RWPE2 (cell line): ENCODE measurements at regions not wholly inside any gene's neighbourhood (a gene's known extent, or its start where the extent isn't known, plus 50 kb on each side); places are given as distances from the start of the nearest gene placed in this dataset.

Experiments
- ATAC-seq: fragments of 200-7000 bp; cut with Tn5 transposase; 3 replicates; pipeline ENCODE4 v1.9.1; 2021; ENCODE audit warnings: low read depth
- DNase-seq: peaks from one replicate; pipeline ENCODE4 v3.0.0-alpha.2; 2020; ENCODE audit warnings: low spot score
- H3K27ac ChIP-seq: fragments of 450-650 bp; 2 replicates; pipeline ENCODE4 v1.5.1; 2017; ENCODE audit warnings: mild to moderate bottlenecking; ENCODE audit not compliant: poor library complexity, severe bottlenecking
- H3K27me3 ChIP-seq: fragments of 250-450 bp; sonication (Bioruptor Pico); 2 replicates; pipeline ENCODE4 v1.5.1; 2021; ENCODE audit warnings: mild to moderate bottlenecking, moderate library complexity; ENCODE audit not compliant: insufficient read depth, poor library complexity, severe bottlenecking
- H3K36me3 ChIP-seq: fragments of 250-450 bp; sonication (Bioruptor Pico); 2 replicates; pipeline ENCODE4 v1.5.1; 2020; ENCODE audit warnings: low read depth, mild to moderate bottlenecking, moderate library complexity
- H3K4me1 ChIP-seq: fragments of 250-450 bp; sonication (Bioruptor Pico); 2 replicates; pipeline ENCODE4 v1.5.1; 2021; ENCODE audit warnings: mild to moderate bottlenecking, moderate library complexity; ENCODE audit not compliant: insufficient read depth, poor library complexity, severe bottlenecking
- H3K4me3 ChIP-seq: fragments of 250-450 bp; sonication (Bioruptor Pico); 2 replicates; pipeline ENCODE4 v1.5.1; 2021; ENCODE audit warnings: mild to moderate bottlenecking, moderate library complexity; ENCODE audit not compliant: severe bottlenecking
- H3K9me3 ChIP-seq: fragments of 250-450 bp; sonication (Bioruptor Pico); 2 replicates; pipeline ENCODE4 v1.5.1; 2021; ENCODE audit warnings: mild to moderate bottlenecking, moderate library complexity; ENCODE audit not compliant: severe bottlenecking
- CTCF ChIP-seq: fragments of 450-650 bp; IDR thresholded peaks from one replicate; pipeline ENCODE4 v1.5.1; 2017; ENCODE audit warnings: mild to moderate bottlenecking, moderate library complexity; ENCODE audit not compliant: poor library complexity, severe bottlenecking

- Histone ChIP-seq H3K27ac (no peak overlapping the region), H3K36me3 (no peaks in the 10 kb centered on the region), H3K27me3 (peaks cover 25% of the 10 kb centered on the region), H3K4me3 (no peak overlapping the region), H3K4me1 (no peaks in the 10 kb centered on the region), H3K9me3 (no peaks in the 10 kb centered on the region)
- DNase-seq = no peak
- ATAC-seq = no peak
- TF ChIP-seq CTCF = no peak
Observed at GRCh38 chr18:75809151-75809925, 381.8 kb upstream of the SMIM21 start.

GRCh38 chr18:75805265-75805664 is 377.8 kb upstream of the SMIM21 start:
- no peak for ATAC-seq
- no peaks in the 10 kb centered on the region for H3K4me1 ChIP-seq
- H3K4me3 ChIP-seq = no peak overlapping the region
- DNase-seq = no peak
- H3K27me3 ChIP-seq = peaks cover 17% of the 10 kb centered on the region
- no peaks in the 10 kb centered on the region for H3K36me3 ChIP-seq
- no peak overlapping the region for H3K27ac ChIP-seq
- TF ChIP-seq CTCF = no peak
- H3K9me3 ChIP-seq = no peaks in the 10 kb centered on the region

GRCh38 chr18:75802681-75803080 is 375.2 kb upstream of the SMIM21 start:
- no peaks in the 10 kb centered on the region for H3K27me3 ChIP-seq
- H3K4me1 ChIP-seq = no peaks in the 10 kb centered on the region
- ATAC-seq = no peak
- no peak for DNase-seq
- no peak overlapping the region for H3K27ac ChIP-seq
- no peak for TF ChIP-seq CTCF
- no peak overlapping the region for H3K4me3 ChIP-seq
- H3K9me3 ChIP-seq = no peaks in the 10 kb centered on the region
- H3K36me3 ChIP-seq = no peaks in the 10 kb centered on the region

- H3K27ac ChIP-seq = no peak overlapping the region
- no peaks in the 10 kb centered on the region for H3K9me3 ChIP-seq
- H3K4me1 ChIP-seq = no peaks in the 10 kb centered on the region
- H3K27me3 ChIP-seq = no peaks in the 10 kb centered on the region
- no peak for TF ChIP-seq CTCF
- ATAC-seq (no peak), DNase-seq (no peak)
- H3K36me3 ChIP-seq = no peaks in the 10 kb centered on the region
- no peak overlapping the region for H3K4me3 ChIP-seq
Observed at GRCh38 chr18:75801178-75801577, 373.7 kb upstream of the SMIM21 start.

GRCh38 chr18:75800331-75800648 is 372.8 kb upstream of the SMIM21 start:
- Histone ChIP-seq H3K4me1 (no peaks in the 10 kb centered on the region), H3K27me3 (no peaks in the 10 kb centered on the region), H3K36me3 (no peaks in the 10 kb centered on the region), H3K9me3 (no peaks in the 10 kb centered on the region), H3K4me3 (no peak overlapping the region), H3K27ac (no peak overlapping the region)
- ATAC-seq (no peak), DNase-seq (no peak)
- TF ChIP-seq CTCF = no peak
